ENCODE measurements at regions not wholly inside any gene's neighbourhood (a gene's known extent, or its start where the extent isn't known, plus 50 kb on each side); places are given as distances from the start of the nearest gene placed in this dataset.
"Not testable (repeated sequence)": the region's sequence is repeated elsewhere in the genome, so short reads cannot be mapped to it uniquely, and the experiment has no call there.

- Mint-ChIP-seq H3K27me3 (no peaks in the 10 kb centered on the region), H3K9me3 (ENCODE audit: low read depth) (no peaks in the 10 kb centered on the region), H3K36me3 (peaks cover 4% of the 10 kb centered on the region), H3K4me1 (peaks cover 64% of the 10 kb centered on the region), H3K27ac (no peak overlapping the region), H3K4me3 (no peak overlapping the region)
- ATAC-seq (no peak), DNase-seq (no peak)
- CTCF ChIA-PET = no interaction called here
Observed at GRCh38 chr5:99030906-99031440, 102.2 kb upstream of the CHD1 start.

GRCh38 chr5:99029172-99029571 is 100.4 kb upstream of the CHD1 start:
- no peaks in the 10 kb centered on the region for H3K9me3 Mint-ChIP-seq (ENCODE audit: low read depth)
- H3K4me1 Mint-ChIP-seq = peaks cover 58% of the 10 kb centered on the region
- CTCF ChIA-PET = interaction anchor here (1.5 to 1.9 kb wide), 2 partner anchors 10 to 124 kb away, joined by 3 to 4 read pairs; no protein-coding TSS in a partner anchor
- no peak overlapping the region for H3K4me3 Mint-ChIP-seq
- H3K36me3 Mint-ChIP-seq = peaks cover 1% of the 10 kb centered on the region
- DNase-seq = no peak
- ATAC-seq = no peak
- no peak overlapping the region for H3K27ac Mint-ChIP-seq
- no peaks in the 10 kb centered on the region for H3K27me3 Mint-ChIP-seq

GRCh38 chr5:99028170-99028569 is 99.4 kb upstream of the CHD1 start:
- CTCF ChIA-PET = interaction anchor here (1.5 to 1.9 kb wide), 3 partner anchors 9 to 123 kb away, joined by 3 to 4 read pairs (median 3); no protein-coding TSS in a partner anchor
- not testable (repeated sequence) for ATAC-seq; H3K9me3 Mint-ChIP-seq (ENCODE audit: low read depth); H3K4me3 Mint-ChIP-seq; DNase-seq; H3K27me3 Mint-ChIP-seq; H3K36me3 Mint-ChIP-seq
- peaks cover 50% of the 10 kb centered on the region for H3K4me1 Mint-ChIP-seq
- H3K27ac Mint-ChIP-seq = peak overlapping the region; percentile 23

GRCh38 chr5:99025298-99026045 is 96.7 kb upstream of the CHD1 start:
- Mint-ChIP-seq H3K4me1 (peaks cover 32% of the 10 kb centered on the region), H3K9me3 (ENCODE audit: low read depth) (no peaks in the 10 kb centered on the region), H3K4me3 (no peak overlapping the region), H3K27ac (no peak overlapping the region), H3K36me3 (no peaks in the 10 kb centered on the region), H3K27me3 (no peaks in the 10 kb centered on the region)
- no peak for DNase-seq
- CTCF ChIA-PET = interaction anchor here (1.1 to 1.3 kb wide), 2 partner anchors 96 to 117 kb away, joined by 3 to 4 read pairs; partner anchors contain the start of gene CHD1
- no peak for ATAC-seq

- H3K4me3 Mint-ChIP-seq = no peak overlapping the region
- no peaks in the 10 kb centered on the region for H3K36me3 Mint-ChIP-seq
- DNase-seq (no peak), ATAC-seq (no peak)
- H3K4me1 Mint-ChIP-seq = peaks cover 23% of the 10 kb centered on the region
- no peak overlapping the region for H3K27ac Mint-ChIP-seq
- H3K9me3 Mint-ChIP-seq (ENCODE audit: low read depth) = no peaks in the 10 kb centered on the region
- CTCF ChIA-PET = no interaction called here
- H3K27me3 Mint-ChIP-seq = no peaks in the 10 kb centered on the region
Observed at GRCh38 chr5:99023330-99023729, 94.5 kb upstream of the CHD1 start.

- no peak for ATAC-seq
Observed at GRCh38 chr5:99022250-99022649, 93.4 kb upstream of the CHD1 start.

GRCh38 chr5:99020698-99021048 is 91.9 kb upstream of the CHD1 start:
- no peak for ATAC-seq
- Mint-ChIP-seq H3K27ac (no peak overlapping the region), H3K9me3 (ENCODE audit: low read depth) (no peaks in the 10 kb centered on the region), H3K27me3 (no peaks in the 10 kb centered on the region), H3K4me1 (peaks cover 3% of the 10 kb centered on the region), H3K36me3 (no peaks in the 10 kb centered on the region), H3K4me3 (no peak overlapping the region)
- no peak for DNase-seq
- CTCF ChIA-PET = no interaction called here

More at GRCh38 chr5:99022250-99022649, 93.4 kb upstream of the CHD1 start:
- no peak overlapping the region for H3K27ac Mint-ChIP-seq
- H3K36me3 Mint-ChIP-seq = no peaks in the 10 kb centered on the region
- no peak overlapping the region for H3K4me3 Mint-ChIP-seq
- H3K4me1 Mint-ChIP-seq = peaks cover 14% of the 10 kb centered on the region
- no peak for DNase-seq
- H3K27me3 Mint-ChIP-seq = no peaks in the 10 kb centered on the region
- CTCF ChIA-PET = no interaction called here
- no peaks in the 10 kb centered on the region for H3K9me3 Mint-ChIP-seq (ENCODE audit: low read depth)

- no peak for ATAC-seq
- DNase-seq = no peak
- Mint-ChIP-seq H3K4me3 (no peak overlapping the region), H3K9me3 (ENCODE audit: low read depth) (no peaks in the 10 kb centered on the region), H3K36me3 (no peaks in the 10 kb centered on the region), H3K4me1 (peaks cover 3% of the 10 kb centered on the region), H3K27me3 (no peaks in the 10 kb centered on the region), H3K27ac (no peak overlapping the region)
- CTCF ChIA-PET = interaction anchor here (1.1 kb wide), 1 partner anchor 8 kb away, joined by 3 read pairs; no protein-coding TSS in a partner anchor
Observed at GRCh38 chr5:99019812-99020697, 91.2 kb upstream of the CHD1 start.

- CTCF ChIA-PET = interaction anchor here (1.1 kb wide), 1 partner anchor 9 kb away, joined by 3 read pairs; no protein-coding TSS in a partner anchor
- ATAC-seq (no peak), DNase-seq (no peak)
- no peaks in the 10 kb centered on the region for H3K36me3 Mint-ChIP-seq
- H3K4me3 Mint-ChIP-seq = no peak overlapping the region
- H3K27ac Mint-ChIP-seq = no peak overlapping the region
- no peaks in the 10 kb centered on the region for H3K27me3 Mint-ChIP-seq
- H3K4me1 Mint-ChIP-seq = peaks cover 3% of the 10 kb centered on the region
- no peaks in the 10 kb centered on the region for H3K9me3 Mint-ChIP-seq (ENCODE audit: low read depth)
Observed at GRCh38 chr5:99019254-99019653, 90.4 kb upstream of the CHD1 start.

GRCh38 chr5:99010294-99010693 is 81.5 kb upstream of the CHD1 start:
- ATAC-seq (no peak), DNase-seq (no peak)
- H3K4me1 Mint-ChIP-seq = peaks cover 1% of the 10 kb centered on the region
- CTCF ChIA-PET = no interaction called here
- H3K36me3 Mint-ChIP-seq = no peaks in the 10 kb centered on the region
- H3K27ac Mint-ChIP-seq = no peak overlapping the region
- H3K9me3 Mint-ChIP-seq (ENCODE audit: low read depth) = no peaks in the 10 kb centered on the region
- no peaks in the 10 kb centered on the region for H3K27me3 Mint-ChIP-seq
- no peak overlapping the region for H3K4me3 Mint-ChIP-seq

- H3K27ac Mint-ChIP-seq; H3K4me3 Mint-ChIP-seq; H3K27me3 Mint-ChIP-seq; H3K9me3 Mint-ChIP-seq (ENCODE audit: low read depth); CTCF ChIA-PET; ATAC-seq; H3K36me3 Mint-ChIP-seq; DNase-seq; H3K4me1 Mint-ChIP-seq: not testable (repeated sequence)
Observed at GRCh38 chr5:99008009-99008408, 79.2 kb upstream of the CHD1 start.

- Mint-ChIP-seq H3K36me3 (no peaks in the 10 kb centered on the region), H3K4me3 (no peak overlapping the region), H3K9me3 (ENCODE audit: low read depth) (no peaks in the 10 kb centered on the region), H3K27ac (no peak overlapping the region), H3K27me3 (no peaks in the 10 kb centered on the region), H3K4me1 (peaks cover 9% of the 10 kb centered on the region)
- ATAC-seq (no peak), DNase-seq (no peak)
- CTCF ChIA-PET = no interaction called here
Observed at GRCh38 chr5:99005506-99005905, 76.7 kb upstream of the CHD1 start.

GRCh38 chr5:99004960-99005359 is 76.2 kb upstream of the CHD1 start:
- H3K4me3 Mint-ChIP-seq = no peak overlapping the region
- CTCF ChIA-PET = interaction anchor here (1.1 kb wide), 1 partner anchor 22 kb away, joined by 3 read pairs; no protein-coding TSS in a partner anchor
- H3K9me3 Mint-ChIP-seq (ENCODE audit: low read depth) = no peaks in the 10 kb centered on the region
- H3K27ac Mint-ChIP-seq = no peak overlapping the region
- H3K4me1 Mint-ChIP-seq = peaks cover 9% of the 10 kb centered on the region
- DNase-seq (no peak), ATAC-seq (peak; percentile 30)
- no peaks in the 10 kb centered on the region for H3K36me3 Mint-ChIP-seq
- H3K27me3 Mint-ChIP-seq = no peaks in the 10 kb centered on the region
